A549 (cell line): ENCODE measurements at regions not wholly inside any gene's neighbourhood (a gene's known extent, or its start where the extent isn't known, plus 50 kb on each side); places are given as distances from the start of the nearest gene placed in this dataset.
A peak's percentile ranks its signal among the peaks of the same experiment; 100 is the strongest.

ENCODE experiments used
- ATAC-seq, 2 experiments: fragments of 200-7000 bp in 1 of 2; fragments of >200 bp in 1 of 2; cut with Nextera tagmentation in 1 of 2; cut with Tn5 transposase in 1 of 2; 3 replicates each; pipeline versions ENCODE4 v1.8.0 to v1.9.1; 2018 to 2020; ENCODE audit warnings: mild to moderate bottlenecking in 1 of 2, moderate library complexity in 1 of 2
- CTCF ChIA-PET: fragments of 300-600 bp; sonication (Branson Sonifier 250); formaldehyde crosslinking; extraction: SDS; loops from one replicate; lab custom pipeline; 2021; ENCODE audit warnings: antibody characterized with exemption, inconsistent platforms; lab: Yijun Ruan, JAX
- POLR2A ChIA-PET: fragments of 350-600 bp; formaldehyde crosslinking; extraction: SDS; loops from one replicate; lab custom pipeline; 2021; ENCODE audit warnings: antibody characterized with exemption, inconsistent platforms; lab: Yijun Ruan, JAX
- DNase-seq, 2 experiments: peaks; one replicate each; pipeline versions ENCODE4 v3.0.0 to v3.0.0-alpha.2; 2011 to 2016; ENCODE audit warnings: low read depth in 1 of 2, low spot score in 1 of 2
- FAIRE-seq: peaks from 2 replicates; lab custom pipeline; 2011; peaks lifted over from hg19 to GRCh38; lab: Jason Lieb, UNC
- H3K27ac ChIP-seq, 2 experiments: fragments of >200 bp; sonication (Bioruptor Twin); formaldehyde crosslinking; 3 replicates each; pipeline ENCODE4 v1.5.1; 2016 to 2017
- H3K4me1 ChIP-seq: fragments of >200 bp; sonication (Bioruptor Twin); formaldehyde crosslinking; 3 replicates; pipeline ENCODE4 v1.6.1; 2016
- H3K4me2 ChIP-seq: fragments of >200 bp; sonication (Bioruptor Twin); formaldehyde crosslinking; 3 replicates; pipeline ENCODE4 v1.6.1; 2016
- H3K4me3 ChIP-seq: fragments of >200 bp; sonication (Bioruptor Twin); formaldehyde crosslinking; 3 replicates; pipeline ENCODE4 v1.5.1; 2016
- H3K9me3 ChIP-seq: fragments of >200 bp; sonication (Bioruptor Twin); formaldehyde crosslinking; 3 replicates; pipeline ENCODE4 v1.6.1; 2016
- BCL3 ChIP-seq: fragments of >200 bp; sonication (Bioruptor Twin); formaldehyde crosslinking; IDR thresholded peaks from 3 replicates; pipeline ENCODE4 v1.6.1; 2016
- CBX2 ChIP-seq: fragments of 200-600 bp; sonication (generic); IDR thresholded peaks from 2 replicates; pipeline ENCODE4 v1.6.1; 2016; ENCODE audit warnings: low read depth, mild to moderate bottlenecking, borderline replicate concordance
- CHD2 ChIP-seq: fragments of 150-350 bp; IDR thresholded peaks from 2 replicates; pipeline ENCODE4 v1.6.1; 2014; ENCODE audit warnings: low read length; ENCODE audit not compliant: partially characterized antibody
- CHD4 ChIP-seq: fragments of 200-600 bp; sonication (generic); IDR thresholded peaks from 2 replicates; pipeline ENCODE4 v1.6.1; 2016; ENCODE audit warnings: antibody characterized with exemption, mild to moderate bottlenecking, borderline replicate concordance
- GATA3 ChIP-seq: IDR thresholded peaks from 2 replicates; pipeline ENCODE4 v1.6.1; 2012; ENCODE audit warnings: borderline replicate concordance
- HDAC2 ChIP-seq: fragments of 200-600 bp; sonication (generic); IDR thresholded peaks from 2 replicates; pipeline ENCODE4 v1.6.1; 2016
- HES2 ChIP-seq: fragments of >200 bp; sonication (Bioruptor Twin); formaldehyde crosslinking; IDR thresholded peaks from 2 replicates; pipeline ENCODE4 v1.6.1; 2016
- HMGXB4 ChIP-seq: fragments of 250-450 bp; sonication (Bioruptor Pico); IDR thresholded peaks from 2 replicates; pipeline ENCODE4 v1.5.0; 2021; ENCODE audit warnings: mild to moderate bottlenecking, moderate library complexity, borderline replicate concordance
- HOXA7 ChIP-seq: fragments of 250-450 bp; sonication (Bioruptor Pico); IDR thresholded peaks from 2 replicates; pipeline ENCODE4 v1.5.0; 2020; ENCODE audit warnings: mild to moderate bottlenecking, moderate library complexity
- HOXB5 ChIP-seq: fragments of 250-450 bp; sonication (Bioruptor Pico); IDR thresholded peaks from 2 replicates; pipeline ENCODE4 v1.5.0; 2020; ENCODE audit warnings: mild to moderate bottlenecking, moderate library complexity
- JUN ChIP-seq, 2 experiments: fragments of >200 bp; sonication (Bioruptor Twin); formaldehyde crosslinking; IDR thresholded peaks; 2 replicates in 1 of 2; 3 replicates in 1 of 2; pipeline ENCODE4 v1.6.1; 2016 to 2017
- KDM1A ChIP-seq: fragments of 200-600 bp; sonication (generic); IDR thresholded peaks from 2 replicates; pipeline ENCODE4 v1.6.1; 2016; ENCODE audit warnings: low read depth, mild to moderate bottlenecking
- MAFK ChIP-seq: fragments of 450-650 bp; IDR thresholded peaks from 2 replicates; pipeline ENCODE4 v1.6.1; 2014; ENCODE audit not compliant: partially characterized antibody
- MAZ ChIP-seq: fragments of 150-350 bp; IDR thresholded peaks from 2 replicates; pipeline ENCODE4 v1.6.1; 2014; ENCODE audit warnings: antibody characterized with exemption, low read depth, low read length, borderline replicate concordance
- MYC ChIP-seq: IDR thresholded peaks from 2 replicates; pipeline ENCODE4 v1.6.1; 2012; ENCODE audit warnings: mild to moderate bottlenecking, inconsistent platforms, low read length, improper control_type of control experiment, borderline replicate concordance
- NFE2L2 ChIP-seq: fragments of 150-350 bp; conservative IDR thresholded peaks from 2 replicates; pipeline ENCODE4 v1.6.1; 2014; ENCODE audit warnings: low read length
- PHF8 ChIP-seq: fragments of 200-600 bp; sonication (generic); IDR thresholded peaks from 2 replicates; pipeline ENCODE4 v1.6.1; 2016; ENCODE audit warnings: low read depth, mild to moderate bottlenecking, antibody characterized with exemption, moderate library complexity, borderline replicate concordance
- RAD21 ChIP-seq, 2 experiments: fragments of >200 bp in 1 of 2; sonication (Bioruptor Twin) in 1 of 2; formaldehyde crosslinking in 1 of 2; IDR thresholded peaks in 1 of 2; conservative IDR thresholded peaks in 1 of 2; 2 replicates in 1 of 2; 3 replicates in 1 of 2; pipeline ENCODE4 v1.6.1; 2012 to 2018; ENCODE audit warnings: inconsistent platforms in 1 of 2
- RCOR1 ChIP-seq: fragments of 150-350 bp; IDR thresholded peaks from 2 replicates; pipeline ENCODE4 v1.6.1; 2014; ENCODE audit warnings: antibody characterized with exemption, low read length, low read depth
- REST ChIP-seq: fragments of 200-600 bp; sonication (generic); IDR thresholded peaks from 2 replicates; pipeline ENCODE4 v1.6.1; 2016; ENCODE audit warnings: antibody characterized with exemption, mild to moderate bottlenecking, moderate library complexity
- SREBF2 ChIP-seq: fragments of 450-650 bp; IDR thresholded peaks from 2 replicates; pipeline ENCODE4 v1.6.1; 2014; ENCODE audit warnings: mild to moderate bottlenecking, moderate library complexity
- TP53 ChIP-seq: fragments of 250-450 bp; sonication (Bioruptor Pico); IDR thresholded peaks from 2 replicates; pipeline ENCODE4 v1.5.0; 2021; ENCODE audit warnings: mild to moderate bottlenecking, moderate library complexity
- USF2 ChIP-seq: fragments of 450-650 bp; IDR thresholded peaks from 2 replicates; pipeline ENCODE4 v1.6.1; 2014; ENCODE audit warnings: antibody characterized with exemption
- ZC3H11A ChIP-seq: fragments of 450-650 bp; IDR thresholded peaks from 2 replicates; pipeline ENCODE4 v1.6.1; 2014; ENCODE audit warnings: antibody characterized with exemption, mild to moderate bottlenecking
- ZFP36 ChIP-seq: fragments of 450-650 bp; IDR thresholded peaks from 2 replicates; pipeline ENCODE4 v1.6.1; 2014; ENCODE audit warnings: borderline replicate concordance; ENCODE audit not compliant: partially characterized antibody
- WGBS: methylation state at CpG from one replicate; pipeline ENCODE4 v1.1.6; 2017; ENCODE audit errors: missing lambda C conversion rate; 5-methylcytosine and 5-hydroxymethylcytosine counted together

- no peak for TF ChIP-seq GATA3
Measured at GRCh38 chr5:104643320-104643719, 1080.7 kb upstream of the NUDT12 start (continued).

GRCh38 chr5:104635227-104635626 is 1072.6 kb upstream of the NUDT12 start:
- ChIA-PET POLR2A (no interaction called here), CTCF (no interaction called here)
- ATAC-seq: no peak
- Histone ChIP-seq H3K4me3 (no peak overlapping the region), H3K4me1 (no peaks in the 10 kb centered on the region), H3K9me3 (no peaks in the 10 kb centered on the region), H3K4me2 (no peak overlapping the region), H3K27ac (no peak overlapping the region)
- no peak for FAIRE-seq
- 9% methylated on average over 3 of the region's 3 CpGs for WGBS
- TF ChIP-seq MAFK (no peak), REST (no peak), JUN (IDR thresholded peaks at IDR 0.05) (no peak), BCL3 (no peak), TP53 (CRISPR knock-in tag) (no peak), SREBF2 (no peak), ZFP36 (no peak), HDAC2 (no peak), CBX2 (no peak), HES2 (no peak), HOXA7 (no peak), USF2 (no peak), ZC3H11A (no peak), RAD21 (conservative IDR thresholded peaks at IDR 0.05 in 1 of 2, IDR thresholded peaks at IDR 0.05 in 1 of 2) (no peak), RCOR1 (no peak)
- DNase-seq: peak in 1 of 2 experiments; percentile 6

GRCh38 chr5:104628911-104629310 is 1066.3 kb upstream of the NUDT12 start:
- ATAC-seq: no peak
- Histone ChIP-seq H3K4me2 (no peak overlapping the region), H3K4me1 (no peaks in the 10 kb centered on the region), H3K9me3 (no peaks in the 10 kb centered on the region), H3K27ac (no peak overlapping the region), H3K4me3 (no peak overlapping the region)
- ChIA-PET CTCF (no interaction called here), POLR2A (no interaction called here)
- DNase-seq: no peak
- no peak for FAIRE-seq
- TF ChIP-seq REST: no peak
- TF ChIP-seq MYC: no peak
- TF ChIP-seq NFE2L2: peak; percentile 95
- no peak for TF ChIP-seq KDM1A
- TF ChIP-seq MAZ: no peak
- no peak for TF ChIP-seq CHD4
- TF ChIP-seq PHF8: no peak
- TF ChIP-seq ZFP36: no peak
- TF ChIP-seq HOXB5 (CRISPR knock-in tag): no peak
- peak; percentile 89 for TF ChIP-seq MAFK
- no peak for TF ChIP-seq CHD2
- TF ChIP-seq HMGXB4: no peak
- no peak for TF ChIP-seq JUN (IDR thresholded peaks at IDR 0.05)
- TF ChIP-seq RAD21 (conservative IDR thresholded peaks at IDR 0.05 in 1 of 2, IDR thresholded peaks at IDR 0.05 in 1 of 2): no peak
